ENCODE measurements at regions not wholly inside any gene's neighbourhood (a gene's known extent, or its start where the extent isn't known, plus 50 kb on each side); places are given as distances from the start of the nearest gene placed in this dataset.

GRCh38 chr4:120613778-120614177 is 308.7 kb downstream of the PRDM5 start:
- no peak for TF ChIP-seq CTCF (IDR thresholded peaks at IDR 0.05)
- TF ChIP-seq POLR2A (IDR thresholded peaks at IDR 0.05; ENCODE audit: low read depth) = no peak
